H1 (cell line): ENCODE measurements at regions not wholly inside any gene's neighbourhood (a gene's known extent, or its start where the extent isn't known, plus 50 kb on each side); places are given as distances from the start of the nearest gene placed in this dataset.

ENCODE experiments used
- CTCF ChIA-PET: fragments of 300-600 bp; sonication (Branson Sonifier 250); formaldehyde crosslinking; loops from one replicate; lab custom pipeline; 2021; ENCODE audit not compliant: partially characterized antibody; lab: Charles Lee
- POLR2A ChIA-PET: fragments of 300-600 bp; sonication (Branson Sonifier 250); formaldehyde crosslinking; loops from one replicate; lab custom pipeline; 2021; ENCODE audit warnings: inconsistent platforms; ENCODE audit not compliant: partially characterized antibody; lab: Charles Lee
- DNase-seq, 2 experiments: peaks; one replicate each; pipeline versions ENCODE4 v3.0.0 to v3.0.0-alpha.2; 2010 to 2022; ENCODE audit warnings: low spot score in 2 of 2, low read depth in 1 of 2, mixed read lengths in 1 of 2
- FAIRE-seq: peaks from 2 replicates; lab custom pipeline; 2011; peaks lifted over from hg19 to GRCh38; lab: Jason Lieb, UNC
- H2AFZ ChIP-seq: 2 replicates; pipeline ENCODE4 v1.8.1; 2012; ENCODE audit warnings: low read length, inconsistent platforms
- H2AK5ac ChIP-seq: 2 replicates; pipeline ENCODE4 v1.6.1; 2013; ENCODE audit warnings: low read depth, low read length
- H2BK120ac ChIP-seq: replicated peaks from 2 replicates; pipeline ENCODE3; 2013; ENCODE audit warnings: low read depth, low read length, inconsistent platforms
- H2BK12ac ChIP-seq: 2 replicates; pipeline ENCODE4 v1.6.1; 2013; ENCODE audit warnings: low read depth, low read length
- H2BK15ac ChIP-seq: 2 replicates; pipeline ENCODE4 v1.6.1; 2013; ENCODE audit warnings: low read length
- H2BK20ac ChIP-seq: 2 replicates; pipeline ENCODE4 v1.6.1; 2013; ENCODE audit warnings: low read length
- H2BK5ac ChIP-seq: 2 replicates; pipeline ENCODE4 v1.6.1; 2013; ENCODE audit warnings: low read depth, low read length
- H3K14ac ChIP-seq: 2 replicates; pipeline ENCODE4 v1.6.1; 2013; ENCODE audit warnings: inconsistent platforms; ENCODE audit not compliant: insufficient read length
- H3K18ac ChIP-seq: 2 replicates; pipeline ENCODE4 v1.6.1; 2013; ENCODE audit warnings: low read length; ENCODE audit errors: extremely low read depth
- H3K23ac ChIP-seq: 2 replicates; pipeline ENCODE4 v1.6.1; 2013; ENCODE audit warnings: inconsistent platforms; ENCODE audit not compliant: insufficient read length
- H3K23me2 ChIP-seq: 2 replicates; pipeline ENCODE4 v1.6.1; 2013; ENCODE audit warnings: low read depth, low read length
- H3K27ac ChIP-seq: 2 replicates; pipeline ENCODE4 v1.6.1; 2011; ENCODE audit warnings: low read depth, low read length, inconsistent platforms
- H3K27me3 ChIP-seq, 4 experiments: replicated peaks in 1 of 4; 1 replicate in 1 of 4; 2 replicates in 3 of 4; pipeline versions ENCODE4 v1.6.1 to v1.8.1; 2011 to 2013; ENCODE audit warnings: low read length in 3 of 4, mild to moderate bottlenecking in 3 of 4, inconsistent platforms in 2 of 4, mixed read lengths in 2 of 4, moderate library complexity in 1 of 4; ENCODE audit not compliant: control insufficient read depth in 3 of 4, insufficient read depth in 3 of 4; ENCODE audit errors: extremely low read depth in 1 of 4
- H3K36me3 ChIP-seq, 4 experiments: 2 replicates each; pipeline versions ENCODE4 v1.6.1 to v1.8.1; 2011 to 2013; ENCODE audit warnings: mild to moderate bottlenecking in 4 of 4, low read length in 3 of 4, moderate library complexity in 2 of 4, control low read depth in 1 of 4, inconsistent platforms in 1 of 4; ENCODE audit not compliant: insufficient read depth in 4 of 4, control insufficient read depth in 2 of 4
- H3K4ac ChIP-seq: replicated peaks from 2 replicates; pipeline ENCODE3; 2013; ENCODE audit warnings: low read length, low read depth, mixed read lengths, inconsistent platforms; ENCODE audit not compliant: insufficient read length
- H3K4me1 ChIP-seq, 4 experiments: replicated peaks in 1 of 4; 1 replicate in 1 of 4; 2 replicates in 3 of 4; pipeline versions ENCODE4 v1.6.1 to v1.8.1; 2011 to 2013; ENCODE audit warnings: low read length in 3 of 4, inconsistent platforms in 2 of 4, mixed read lengths in 1 of 4; ENCODE audit not compliant: insufficient read depth in 4 of 4, control insufficient read depth in 3 of 4
- H3K4me2 ChIP-seq, 2 experiments: 2 replicates each; pipeline versions ENCODE4 v1.6.1 to v1.8.1; 2011 to 2013; ENCODE audit warnings: low read depth in 2 of 2, low read length in 2 of 2, control low read depth in 1 of 2, inconsistent platforms in 1 of 2, mild to moderate bottlenecking in 1 of 2; ENCODE audit not compliant: insufficient read depth in 1 of 2
- H3K4me3 ChIP-seq, 4 experiments: fragments of 200-600, 300-600 bp in 1 of 4; sonication (generic), shearing (Covaris generic), sonication (Bioruptor Twin) in 1 of 4; 2 replicates each; pipeline versions ENCODE4 v1.5.1 to v1.8.1; 2011 to 2016; ENCODE audit warnings: low read length in 4 of 4, low read depth in 3 of 4, control low read depth in 2 of 4, inconsistent platforms in 2 of 4, mild to moderate bottlenecking in 2 of 4, mixed read lengths in 1 of 4, moderate library complexity in 1 of 4; ENCODE audit not compliant: insufficient read depth in 2 of 4; ENCODE audit errors: extremely low read depth in 1 of 4
- H3K56ac ChIP-seq: replicated peaks from 2 replicates; pipeline ENCODE3; 2013; ENCODE audit warnings: low read depth, mild to moderate bottlenecking, mixed read lengths, low read length, inconsistent platforms; ENCODE audit not compliant: insufficient read length
- H3K79me1 ChIP-seq: 2 replicates; pipeline ENCODE4 v1.6.1; 2013; ENCODE audit warnings: low read depth, low read length, control low read depth
- H3K79me2 ChIP-seq, 2 experiments: 2 replicates each; pipeline versions ENCODE4 v1.6.1 to v1.8.1; 2012 to 2013; ENCODE audit warnings: low read length in 2 of 2, mild to moderate bottlenecking in 2 of 2, inconsistent platforms in 1 of 2; ENCODE audit not compliant: insufficient read depth in 2 of 2, control insufficient read depth in 1 of 2
- H3K9ac ChIP-seq, 4 experiments: replicated peaks in 1 of 4; 1 replicate in 1 of 4; 2 replicates in 3 of 4; pipeline versions ENCODE4 v1.6.1 to v1.8.1; 2011 to 2013; ENCODE audit warnings: low read depth in 3 of 4, low read length in 3 of 4, control low read depth in 2 of 4, mild to moderate bottlenecking in 2 of 4, moderate library complexity in 2 of 4, inconsistent platforms in 1 of 4; ENCODE audit errors: extremely low read depth in 1 of 4
- H3K9me3 ChIP-seq, 2 experiments: 2 replicates each; pipeline versions ENCODE4 v1.6.1 to v1.8.1; 2012 to 2013; ENCODE audit warnings: mild to moderate bottlenecking in 2 of 2, moderate library complexity in 2 of 2, control low read depth in 1 of 2, inconsistent platforms in 1 of 2, low read depth in 1 of 2, low read length in 1 of 2, mixed read lengths in 1 of 2; ENCODE audit not compliant: insufficient read depth in 2 of 2
- H4K20me1 ChIP-seq, 2 experiments: replicated peaks in 1 of 2; 2 replicates each; pipeline versions ENCODE3 to v1.8.1; 2011 to 2013; ENCODE audit warnings: inconsistent platforms in 2 of 2, low read length in 2 of 2, mild to moderate bottlenecking in 1 of 2; ENCODE audit not compliant: insufficient read depth in 2 of 2, control insufficient read depth in 1 of 2
- H4K5ac ChIP-seq: 2 replicates; pipeline ENCODE4 v1.6.1; 2013; ENCODE audit warnings: low read length, low read depth, mixed read lengths, inconsistent platforms; ENCODE audit not compliant: insufficient read length
- H4K8ac ChIP-seq: 2 replicates; pipeline ENCODE4 v1.8.0; 2013; ENCODE audit warnings: mild to moderate bottlenecking, moderate library complexity, low read length, inconsistent platforms; ENCODE audit not compliant: insufficient read depth; ENCODE audit errors: extremely low read depth
- H4K91ac ChIP-seq: replicated peaks from 2 replicates; pipeline ENCODE3; 2013; ENCODE audit warnings: low read length, mixed read lengths, inconsistent platforms; ENCODE audit not compliant: insufficient read length
- CTCF ChIP-seq, 3 experiments: IDR thresholded peaks; 1 replicate in 2 of 3; 2 replicates in 1 of 3; pipeline versions ENCODE4 v1.5.1 to v1.6.1; 2011; ENCODE audit warnings: low read length in 3 of 3, mild to moderate bottlenecking in 3 of 3, inconsistent platforms in 2 of 3, low read depth in 1 of 3, moderate library complexity in 1 of 3; ENCODE audit not compliant: insufficient read depth in 1 of 3; ENCODE audit errors: control extremely low read depth in 1 of 3
- E2F6 ChIP-seq: IDR thresholded peaks from 2 replicates; pipeline ENCODE4 v1.6.1; 2012; ENCODE audit warnings: inconsistent platforms
- RAD21 ChIP-seq, 2 experiments: IDR thresholded peaks in 1 of 2; conservative IDR thresholded peaks in 1 of 2; 2 replicates each; pipeline ENCODE4 v1.6.1; 2011; ENCODE audit warnings: low read depth in 2 of 2, low read length in 2 of 2, improper control_type of control experiment in 1 of 2, inconsistent platforms in 1 of 2, mild to moderate bottlenecking in 1 of 2, moderate library complexity in 1 of 2
- SRF ChIP-seq: IDR thresholded peaks from 2 replicates; pipeline ENCODE4 v1.6.1; 2011; ENCODE audit warnings: mild to moderate bottlenecking, low read depth, low read length, moderate library complexity
- WGBS, 2 experiments: shearing (Covaris generic) in 1 of 2; methylation state at CpG; one replicate each; pipeline versions ENCODE4 v1.1.6 to v1.1.7; 2013 to 2015; ENCODE audit warnings: low lambda C conversion rate in 2 of 2, mixed read lengths in 2 of 2, inconsistent platforms in 1 of 2, low coverage in 1 of 2, missing lambda C conversion rate in 1 of 2; ENCODE audit not compliant: insufficient replicate concordance in 2 of 2, insufficient coverage in 1 of 2, insufficient read length in 1 of 2; ENCODE audit errors: extremely low coverage in 1 of 2, missing lambda C conversion rate in 1 of 2; 5-methylcytosine and 5-hydroxymethylcytosine counted together

GRCh38 chrX:35076061-35076460 is 133.5 kb downstream of the FAM47B start:
- H3K79me2 ChIP-seq = no peaks in the 10 kb centered on the region
- no peaks in the 10 kb centered on the region for H3K27me3 ChIP-seq
- H2BK20ac ChIP-seq = no peak overlapping the region
- no peaks in the 10 kb centered on the region for H3K4me1 ChIP-seq
- H2BK5ac ChIP-seq = no peak overlapping the region
- no peaks in the 10 kb centered on the region for H3K79me1 ChIP-seq
- H2BK12ac ChIP-seq = no peak overlapping the region
- H3K27ac ChIP-seq = no peak overlapping the region
- no peak overlapping the region for H3K14ac ChIP-seq
- no peaks in the 10 kb centered on the region for H3K36me3 ChIP-seq
- no peak overlapping the region for H2BK120ac ChIP-seq
- no peak overlapping the region for H3K18ac ChIP-seq
- H3K56ac ChIP-seq = no peak overlapping the region
- H4K5ac ChIP-seq = no peak overlapping the region
- ChIA-PET CTCF (interaction anchor here (0.6 kb wide), 1 partner anchor 439 kb away, joined by 3 read pairs; no protein-coding TSS in a partner anchor), POLR2A (no interaction called here)
- H3K9ac ChIP-seq = no peak overlapping the region
- DNase-seq = no peak
- H3K9me3 ChIP-seq = no peaks in the 10 kb centered on the region
- FAIRE-seq = peak; percentile 42
- no peak overlapping the region for H2BK15ac ChIP-seq
- H3K23ac ChIP-seq = no peak overlapping the region
- H4K8ac ChIP-seq = no peak overlapping the region
- 69% methylated on average over 1 of the region's 1 CpG; no CpG with 5 or more reads in 1 of the 2 experiments for WGBS, 2 experiments
- no peak overlapping the region for H3K4me3 ChIP-seq
- no peak overlapping the region for H2AFZ ChIP-seq
- H2AK5ac ChIP-seq = no peak overlapping the region
- no peaks in the 10 kb centered on the region for H3K23me2 ChIP-seq
- H4K20me1 ChIP-seq = no peaks in the 10 kb centered on the region
- TF ChIP-seq CTCF (IDR thresholded peaks at IDR 0.05; ENCODE audit: control extremely low read depth in 1 of 3, insufficient read depth in 1 of 3, low read depth in 1 of 3, low read length in 3 of 3) (peak in 2 of 3 experiments; percentile 7 to 44; a peak in 3 of 4 replicates), SRF (no peak), E2F6 (peak; percentile 73; the same call in 1 of the 2 replicates), RAD21 (IDR thresholded peaks at IDR 0.05 in 1 of 2, conservative IDR thresholded peaks at IDR 0.05 in 1 of 2; ENCODE audit: low read depth in 2 of 2, low read length in 2 of 2) (peak; percentile 14 to 24; a peak in 2 of 4 replicates)
- no peak overlapping the region for H4K91ac ChIP-seq
- no peak overlapping the region for H3K4me2 ChIP-seq
- no peak overlapping the region for H3K4ac ChIP-seq
